ENCODE measurements at regions not wholly inside any gene's neighbourhood (a gene's known extent, or its start where the extent isn't known, plus 50 kb on each side); places are given as distances from the start of the nearest gene placed in this dataset.

- H3K9me3 Mint-ChIP-seq: peaks cover 17% of the 10 kb centered on the region
- H3K4me3 Mint-ChIP-seq (ENCODE audit: low read depth): no peak overlapping the region
- intact Hi-C loops (cut with micrococcal nuclease): no loop called here
- DNase-seq (ENCODE audit: low spot score): no peak
- H3K4me1 Mint-ChIP-seq (ENCODE audit: low read depth): no peaks in the 10 kb centered on the region
- H3K27me3 Mint-ChIP-seq (ENCODE audit: low read depth): no peaks in the 10 kb centered on the region
- H3K27ac Mint-ChIP-seq: no peak overlapping the region
- no peaks in the 10 kb centered on the region for H3K36me3 Mint-ChIP-seq (ENCODE audit: low read depth)
Measured at GRCh38 chr3:89584398-89584797, 477.0 kb downstream of the EPHA3 start.

GRCh38 chr3:89586256-89586655, 478.8 kb downstream of the EPHA3 start:
- no peaks in the 10 kb centered on the region for H3K27me3 Mint-ChIP-seq (ENCODE audit: low read depth)
- no peaks in the 10 kb centered on the region for H3K36me3 Mint-ChIP-seq (ENCODE audit: low read depth)
- intact Hi-C loops (cut with micrococcal nuclease): no loop called here
- H3K9me3 Mint-ChIP-seq: peaks cover 24% of the 10 kb centered on the region
- no peak for DNase-seq (ENCODE audit: low spot score)
- H3K4me1 Mint-ChIP-seq (ENCODE audit: low read depth): no peaks in the 10 kb centered on the region
- no peak overlapping the region for H3K27ac Mint-ChIP-seq
- no peak overlapping the region for H3K4me3 Mint-ChIP-seq (ENCODE audit: low read depth)

DNA sequence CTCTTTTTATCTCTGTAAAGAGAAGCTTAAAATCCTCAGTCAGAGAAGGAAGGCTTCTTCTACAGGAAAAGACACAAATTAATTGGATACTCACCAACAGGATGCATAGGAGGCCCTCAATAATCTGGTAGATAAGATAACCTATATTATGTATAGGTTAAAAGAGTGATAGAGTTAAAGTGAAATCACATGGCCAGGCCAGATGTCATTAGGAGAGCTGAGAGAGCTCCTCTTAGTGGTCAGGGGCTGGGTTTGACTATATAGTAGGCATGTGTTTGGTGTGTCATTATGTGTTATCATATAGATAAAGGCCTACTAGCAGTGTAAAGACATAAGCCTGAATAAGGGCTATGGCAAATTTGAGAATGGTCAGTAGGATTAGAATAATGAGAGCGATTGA, 479.3 kb downstream of the EPHA3 start:
- peaks cover 27% of the 10 kb centered on the region for H3K9me3 Mint-ChIP-seq
- no peak overlapping the region for H3K27ac Mint-ChIP-seq
- H3K4me3 Mint-ChIP-seq (ENCODE audit: low read depth): no peak overlapping the region
- no peaks in the 10 kb centered on the region for H3K4me1 Mint-ChIP-seq (ENCODE audit: low read depth)
- no peaks in the 10 kb centered on the region for H3K27me3 Mint-ChIP-seq (ENCODE audit: low read depth)
- intact Hi-C loops (cut with micrococcal nuclease): no loop called here
- no peaks in the 10 kb centered on the region for H3K36me3 Mint-ChIP-seq (ENCODE audit: low read depth)
- DNase-seq (ENCODE audit: low spot score): no peak

DNA sequence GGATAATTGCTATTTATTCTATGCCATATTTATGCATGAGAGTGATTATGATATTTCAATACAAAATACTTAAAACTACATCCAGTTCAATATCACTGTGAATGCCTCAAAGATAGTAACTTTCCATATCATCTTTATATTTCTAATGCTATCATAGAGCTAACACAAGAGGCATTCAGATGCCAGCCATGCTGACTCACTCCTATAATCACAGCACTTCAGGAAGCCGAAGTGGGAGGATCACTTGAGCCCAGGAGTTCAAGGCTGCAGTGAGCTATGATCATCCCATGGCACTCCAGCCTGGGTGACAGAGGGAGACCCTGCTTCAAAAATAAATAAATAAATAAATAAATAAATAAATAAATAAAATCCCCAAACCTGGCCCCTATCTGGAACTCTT, 498.7 kb downstream of the EPHA3 start:
- Mint-ChIP-seq H3K36me3 (ENCODE audit: low read depth) (no peaks in the 10 kb centered on the region), H3K4me3 (ENCODE audit: low read depth) (no peak overlapping the region), H3K27me3 (ENCODE audit: low read depth) (no peaks in the 10 kb centered on the region), H3K9me3 (peaks cover 30% of the 10 kb centered on the region), H3K27ac (no peak overlapping the region), H3K4me1 (ENCODE audit: low read depth) (no peaks in the 10 kb centered on the region)
- no peak for DNase-seq (ENCODE audit: low spot score)
- intact Hi-C loops (cut with micrococcal nuclease): no loop called here

DNA sequence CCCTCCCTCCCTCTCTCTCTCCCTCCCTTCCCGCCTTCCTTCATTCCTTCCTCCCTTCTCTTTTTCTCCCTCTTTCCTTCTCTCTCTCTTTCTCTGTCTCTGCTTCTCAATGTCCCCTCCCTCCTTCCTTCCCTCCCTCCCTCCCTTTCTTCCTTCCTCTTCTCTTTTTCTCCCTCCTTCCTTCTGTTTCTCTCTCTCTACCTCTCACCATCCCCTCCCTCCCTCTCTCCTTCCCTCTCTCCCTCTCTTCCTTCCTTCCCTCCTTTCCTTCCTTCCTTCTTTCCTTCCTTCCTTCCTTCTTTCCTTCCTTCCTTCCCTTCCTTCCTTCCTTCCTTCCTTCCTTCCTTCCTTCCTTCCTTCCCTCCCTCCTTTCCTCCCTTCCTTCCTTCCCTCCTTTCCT, 504.6 kb downstream of the EPHA3 start:
- H3K36me3 Mint-ChIP-seq (ENCODE audit: low read depth): no peaks in the 10 kb centered on the region
- intact Hi-C loops (cut with micrococcal nuclease): no loop called here
- peaks cover 26% of the 10 kb centered on the region for H3K9me3 Mint-ChIP-seq
- H3K27me3 Mint-ChIP-seq (ENCODE audit: low read depth): no peaks in the 10 kb centered on the region
- H3K4me3 Mint-ChIP-seq (ENCODE audit: low read depth): no peak overlapping the region
- no peak for DNase-seq (ENCODE audit: low spot score)
- no peak overlapping the region for H3K27ac Mint-ChIP-seq
- H3K4me1 Mint-ChIP-seq (ENCODE audit: low read depth): no peaks in the 10 kb centered on the region

GRCh38 chr3:89613241-89613640, 505.8 kb downstream of the EPHA3 start:
- peaks cover 32% of the 10 kb centered on the region for H3K9me3 Mint-ChIP-seq
- H3K4me3 Mint-ChIP-seq (ENCODE audit: low read depth): no peak overlapping the region
- no peak for DNase-seq (ENCODE audit: low spot score)
- intact Hi-C loops (cut with micrococcal nuclease): no loop called here
- H3K27me3 Mint-ChIP-seq (ENCODE audit: low read depth): no peaks in the 10 kb centered on the region
- no peak overlapping the region for H3K27ac Mint-ChIP-seq
- H3K36me3 Mint-ChIP-seq (ENCODE audit: low read depth): no peaks in the 10 kb centered on the region
- no peaks in the 10 kb centered on the region for H3K4me1 Mint-ChIP-seq (ENCODE audit: low read depth)

GRCh38 chr3:89617706-89618105, 510.3 kb downstream of the EPHA3 start:
- intact Hi-C loops (cut with micrococcal nuclease): no loop called here
- no peaks in the 10 kb centered on the region for H3K27me3 Mint-ChIP-seq (ENCODE audit: low read depth)
- no peak overlapping the region for H3K4me3 Mint-ChIP-seq (ENCODE audit: low read depth)
- no peaks in the 10 kb centered on the region for H3K4me1 Mint-ChIP-seq (ENCODE audit: low read depth)
- DNase-seq (ENCODE audit: low spot score): no peak
- peaks cover 44% of the 10 kb centered on the region for H3K9me3 Mint-ChIP-seq
- no peak overlapping the region for H3K27ac Mint-ChIP-seq
- H3K36me3 Mint-ChIP-seq (ENCODE audit: low read depth): no peaks in the 10 kb centered on the region

DNA sequence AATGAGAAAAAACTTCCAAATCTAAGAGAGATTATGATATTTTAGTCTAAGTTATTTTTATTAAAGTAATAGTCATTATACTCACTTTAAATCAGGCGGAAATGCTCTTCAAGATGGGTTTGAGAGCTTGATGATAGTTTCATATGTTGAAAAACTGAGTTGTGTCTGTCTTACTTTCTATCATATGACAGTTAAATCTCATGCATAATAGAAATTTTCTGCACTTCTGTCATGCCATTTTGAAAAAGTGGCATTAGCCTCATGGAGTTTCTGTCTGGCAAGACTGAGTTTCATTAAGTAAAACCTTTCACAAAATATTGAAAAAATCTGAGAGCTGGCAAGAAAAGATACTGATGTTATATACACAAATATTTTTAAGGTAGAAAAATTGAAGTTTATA, 511.8 kb downstream of the EPHA3 start:
- H3K27ac Mint-ChIP-seq: no peak overlapping the region
- H3K4me1 Mint-ChIP-seq (ENCODE audit: low read depth): no peaks in the 10 kb centered on the region
- no peaks in the 10 kb centered on the region for H3K27me3 Mint-ChIP-seq (ENCODE audit: low read depth)
- no peak overlapping the region for H3K4me3 Mint-ChIP-seq (ENCODE audit: low read depth)
- no peak for DNase-seq (ENCODE audit: low spot score)
- H3K9me3 Mint-ChIP-seq: peaks cover 33% of the 10 kb centered on the region
- intact Hi-C loops (cut with micrococcal nuclease): no loop called here
- no peaks in the 10 kb centered on the region for H3K36me3 Mint-ChIP-seq (ENCODE audit: low read depth)

DNA sequence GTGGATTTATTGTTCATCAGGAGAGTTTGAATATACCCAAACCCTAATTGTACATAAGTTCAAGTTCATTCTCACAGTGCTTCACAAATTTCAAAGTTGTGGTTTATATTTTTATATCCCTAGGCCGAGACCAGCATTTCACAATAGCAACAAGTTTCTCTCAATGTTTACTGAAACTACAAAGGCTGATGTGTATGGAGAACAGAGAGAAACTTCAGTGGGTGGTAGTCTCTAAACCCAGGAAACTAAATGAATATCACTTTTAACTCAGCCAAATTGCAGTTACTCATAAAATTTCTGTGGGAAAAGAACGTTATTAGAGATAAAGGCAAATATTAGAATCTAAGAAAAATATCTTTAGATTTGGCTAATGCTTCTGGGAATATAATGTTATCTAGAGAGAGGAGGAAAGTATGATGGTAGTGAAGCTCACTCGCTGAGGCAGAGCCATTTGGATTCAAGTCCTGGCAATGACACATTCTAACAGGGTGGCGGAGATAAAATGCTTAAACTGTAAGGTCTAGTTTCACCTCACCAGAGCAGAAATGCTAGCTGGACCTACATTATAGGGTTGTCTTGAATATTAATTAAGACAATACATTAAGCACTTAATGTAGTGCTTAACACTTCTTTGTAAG, 514.8 kb downstream of the EPHA3 start:
- DNase-seq (ENCODE audit: low spot score): no peak
- H3K36me3 Mint-ChIP-seq (ENCODE audit: low read depth): no peaks in the 10 kb centered on the region
- no peak overlapping the region for H3K27ac Mint-ChIP-seq
- intact Hi-C loops (cut with micrococcal nuclease): no loop called here
- H3K4me3 Mint-ChIP-seq (ENCODE audit: low read depth): no peak overlapping the region
- peaks cover 26% of the 10 kb centered on the region for H3K9me3 Mint-ChIP-seq
- no peaks in the 10 kb centered on the region for H3K27me3 Mint-ChIP-seq (ENCODE audit: low read depth)
- no peaks in the 10 kb centered on the region for H3K4me1 Mint-ChIP-seq (ENCODE audit: low read depth)

DNA sequence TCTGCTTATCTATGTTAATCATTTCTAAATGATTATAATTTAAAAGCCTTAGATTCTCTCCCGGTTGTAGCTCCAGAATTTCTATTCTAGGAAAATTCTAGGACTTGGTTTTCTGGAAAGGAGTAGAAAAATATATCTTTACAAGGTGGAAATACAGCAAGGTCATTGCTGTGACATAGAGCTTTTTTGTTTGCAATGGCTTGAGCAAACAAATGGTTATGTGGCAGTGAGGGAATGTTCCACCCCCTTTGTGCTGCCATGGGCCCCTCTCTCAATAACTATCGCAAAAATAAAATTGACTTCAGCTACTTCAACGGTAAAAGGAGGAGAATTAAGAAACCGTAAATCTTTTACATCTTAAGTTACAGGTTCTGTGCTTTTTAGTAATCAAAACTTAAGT, 517.1 kb downstream of the EPHA3 start:
- Mint-ChIP-seq H3K4me1 (ENCODE audit: low read depth) (no peaks in the 10 kb centered on the region), H3K4me3 (ENCODE audit: low read depth) (no peak overlapping the region), H3K27me3 (ENCODE audit: low read depth) (no peaks in the 10 kb centered on the region), H3K27ac (no peak overlapping the region), H3K9me3 (peaks cover 26% of the 10 kb centered on the region), H3K36me3 (ENCODE audit: low read depth) (no peaks in the 10 kb centered on the region)
- DNase-seq (ENCODE audit: low spot score): no peak
- intact Hi-C loops (cut with micrococcal nuclease): no loop called here

- Mint-ChIP-seq H3K4me1 (ENCODE audit: low read depth) (no peaks in the 10 kb centered on the region), H3K27me3 (ENCODE audit: low read depth) (no peaks in the 10 kb centered on the region), H3K27ac (no peak overlapping the region), H3K9me3 (peaks cover 35% of the 10 kb centered on the region), H3K4me3 (ENCODE audit: low read depth) (no peak overlapping the region), H3K36me3 (ENCODE audit: low read depth) (no peaks in the 10 kb centered on the region)
- no peak for DNase-seq (ENCODE audit: low spot score)
- intact Hi-C loops (cut with micrococcal nuclease): no loop called here
Measured at GRCh38 chr3:89625945-89626344, 518.5 kb downstream of the EPHA3 start.

- DNase-seq (ENCODE audit: low spot score): no peak
- Mint-ChIP-seq H3K9me3 (peaks cover 35% of the 10 kb centered on the region), H3K27me3 (ENCODE audit: low read depth) (no peaks in the 10 kb centered on the region), H3K4me3 (ENCODE audit: low read depth) (no peak overlapping the region), H3K27ac (no peak overlapping the region), H3K4me1 (ENCODE audit: low read depth) (no peaks in the 10 kb centered on the region), H3K36me3 (ENCODE audit: low read depth) (no peaks in the 10 kb centered on the region)
- intact Hi-C loops (cut with micrococcal nuclease): no loop called here
Measured at GRCh38 chr3:89628856-89629670, 521.6 kb downstream of the EPHA3 start.

- Mint-ChIP-seq H3K4me1 (ENCODE audit: low read depth) (no peaks in the 10 kb centered on the region), H3K36me3 (ENCODE audit: low read depth) (no peaks in the 10 kb centered on the region)
Measured at GRCh38 chr3:89635137-89635536, 527.7 kb downstream of the EPHA3 start.

More at GRCh38 chr3:89635137-89635536, 527.7 kb downstream of the EPHA3 start:
- Mint-ChIP-seq H3K4me3 (ENCODE audit: low read depth) (no peak overlapping the region), H3K27ac (no peak overlapping the region), H3K9me3 (peaks cover 32% of the 10 kb centered on the region), H3K27me3 (ENCODE audit: low read depth) (no peaks in the 10 kb centered on the region)
- intact Hi-C loops (cut with micrococcal nuclease): no loop called here
- DNase-seq (ENCODE audit: low spot score): no peak
